ENCODE measurements at regions not wholly inside any gene's neighbourhood (a gene's known extent, or its start where the extent isn't known, plus 50 kb on each side); places are given as distances from the start of the nearest gene placed in this dataset.

DNA sequence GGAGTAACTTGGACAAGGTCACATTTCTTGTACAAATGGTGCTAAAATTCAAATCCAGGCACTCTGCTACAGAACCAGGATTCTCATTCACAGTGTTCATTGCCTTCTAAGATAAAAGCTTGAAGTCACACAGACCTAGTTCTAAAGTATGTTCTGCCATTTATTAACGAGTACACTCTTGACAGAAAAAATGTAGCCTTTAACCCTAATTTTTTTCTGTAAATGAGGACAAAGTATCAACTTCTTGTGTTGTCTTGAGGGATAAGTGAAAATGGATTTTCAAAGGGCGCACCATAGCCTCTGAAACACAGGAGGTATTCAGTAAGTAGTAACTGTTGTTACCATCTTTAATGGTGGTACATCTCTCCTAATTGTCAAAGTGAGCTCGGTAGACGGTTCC, 379.8 kb upstream of the FLRT2 start:
- TF ChIP-seq FOXP2 (optimal IDR thresholded peaks at IDR 0.05; ENCODE audit: borderline replicate concordance, extremely low read depth, extremely low read length, insufficient read depth), result no peak
- TF ChIP-seq, protein P1, sequence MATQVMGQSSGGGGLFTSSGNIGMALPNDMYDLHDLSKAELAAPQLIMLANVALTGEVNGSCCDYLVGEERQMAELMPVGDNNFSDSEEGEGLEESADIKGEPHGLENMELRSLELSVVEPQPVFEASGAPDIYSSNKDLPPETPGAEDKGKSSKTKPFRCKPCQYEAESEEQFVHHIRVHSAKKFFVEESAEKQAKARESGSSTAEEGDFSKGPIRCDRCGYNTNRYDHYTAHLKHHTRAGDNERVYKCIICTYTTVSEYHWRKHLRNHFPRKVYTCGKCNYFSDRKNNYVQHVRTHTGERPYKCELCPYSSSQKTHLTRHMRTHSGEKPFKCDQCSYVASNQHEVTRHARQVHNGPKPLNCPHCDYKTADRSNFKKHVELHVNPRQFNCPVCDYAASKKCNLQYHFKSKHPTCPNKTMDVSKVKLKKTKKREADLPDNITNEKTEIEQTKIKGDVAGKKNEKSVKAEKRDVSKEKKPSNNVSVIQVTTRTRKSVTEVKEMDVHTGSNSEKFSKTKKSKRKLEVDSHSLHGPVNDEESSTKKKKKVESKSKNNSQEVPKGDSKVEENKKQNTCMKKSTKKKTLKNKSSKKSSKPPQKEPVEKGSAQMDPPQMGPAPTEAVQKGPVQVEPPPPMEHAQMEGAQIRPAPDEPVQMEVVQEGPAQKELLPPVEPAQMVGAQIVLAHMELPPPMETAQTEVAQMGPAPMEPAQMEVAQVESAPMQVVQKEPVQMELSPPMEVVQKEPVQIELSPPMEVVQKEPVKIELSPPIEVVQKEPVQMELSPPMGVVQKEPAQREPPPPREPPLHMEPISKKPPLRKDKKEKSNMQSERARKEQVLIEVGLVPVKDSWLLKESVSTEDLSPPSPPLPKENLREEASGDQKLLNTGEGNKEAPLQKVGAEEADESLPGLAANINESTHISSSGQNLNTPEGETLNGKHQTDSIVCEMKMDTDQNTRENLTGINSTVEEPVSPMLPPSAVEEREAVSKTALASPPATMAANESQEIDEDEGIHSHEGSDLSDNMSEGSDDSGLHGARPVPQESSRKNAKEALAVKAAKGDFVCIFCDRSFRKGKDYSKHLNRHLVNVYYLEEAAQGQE (IDR thresholded peaks at IDR 0.05; ENCODE audit: insufficient read depth in 1 of 2, low read depth in 2 of 2, low read length in 2 of 2), result no peak
- no peak for TF ChIP-seq TAF1 (IDR thresholded peaks at IDR 0.05; ENCODE audit: borderline replicate concordance, insufficient read depth, low read length)
- TF ChIP-seq SIN3A (IDR thresholded peaks at IDR 0.05; ENCODE audit: borderline replicate concordance, insufficient read depth, low read length), result no peak
- no peak for TF ChIP-seq POLR2AphosphoS5 (IDR thresholded peaks at IDR 0.05; ENCODE audit: low read depth, low read length)

- TF ChIP-seq SIN3A (IDR thresholded peaks at IDR 0.05; ENCODE audit: borderline replicate concordance, insufficient read depth, low read length), result no peak
- TF ChIP-seq FOXP2 (optimal IDR thresholded peaks at IDR 0.05; ENCODE audit: borderline replicate concordance, extremely low read depth, extremely low read length, insufficient read depth), result no peak
- no peak for TF ChIP-seq TAF1 (IDR thresholded peaks at IDR 0.05; ENCODE audit: borderline replicate concordance, insufficient read depth, low read length)
- TF ChIP-seq, protein P1 (IDR thresholded peaks at IDR 0.05; ENCODE audit: insufficient read depth in 1 of 2, low read depth in 2 of 2, low read length in 2 of 2), result no peak
- no peak for TF ChIP-seq POLR2AphosphoS5 (IDR thresholded peaks at IDR 0.05; ENCODE audit: low read depth, low read length)
Measured at GRCh38 chr14:85154714-85155113, 375.2 kb upstream of the FLRT2 start.

- TF ChIP-seq FOXP2 (optimal IDR thresholded peaks at IDR 0.05; ENCODE audit: borderline replicate concordance, extremely low read depth, extremely low read length, insufficient read depth), result no peak
- TF ChIP-seq, protein P1 (IDR thresholded peaks at IDR 0.05; ENCODE audit: insufficient read depth in 1 of 2, low read depth in 2 of 2, low read length in 2 of 2), result no peak
- no peak for TF ChIP-seq POLR2AphosphoS5 (IDR thresholded peaks at IDR 0.05; ENCODE audit: low read depth, low read length)
- TF ChIP-seq SIN3A (IDR thresholded peaks at IDR 0.05; ENCODE audit: borderline replicate concordance, insufficient read depth, low read length), result no peak
- TF ChIP-seq TAF1 (IDR thresholded peaks at IDR 0.05; ENCODE audit: borderline replicate concordance, insufficient read depth, low read length), result no peak
Measured at GRCh38 chr14:85156319-85156718, 373.6 kb upstream of the FLRT2 start.

- TF ChIP-seq FOXP2 (optimal IDR thresholded peaks at IDR 0.05; ENCODE audit: borderline replicate concordance, extremely low read depth, extremely low read length, insufficient read depth), result no peak
- TF ChIP-seq, protein P1 (IDR thresholded peaks at IDR 0.05; ENCODE audit: insufficient read depth in 1 of 2, low read depth in 2 of 2, low read length in 2 of 2), result no peak
- TF ChIP-seq POLR2AphosphoS5 (IDR thresholded peaks at IDR 0.05; ENCODE audit: low read depth, low read length), result no peak
- no peak for TF ChIP-seq SIN3A (IDR thresholded peaks at IDR 0.05; ENCODE audit: borderline replicate concordance, insufficient read depth, low read length)
Measured at GRCh38 chr14:85159726-85160125, 370.2 kb upstream of the FLRT2 start.

GRCh38 chr14:85165094-85165493, 364.9 kb upstream of the FLRT2 start:
- TF ChIP-seq TAF1 (IDR thresholded peaks at IDR 0.05; ENCODE audit: borderline replicate concordance, insufficient read depth, low read length), result no peak
- TF ChIP-seq, protein P1 (IDR thresholded peaks at IDR 0.05; ENCODE audit: insufficient read depth in 1 of 2, low read depth in 2 of 2, low read length in 2 of 2), result no peak
- TF ChIP-seq POLR2AphosphoS5 (IDR thresholded peaks at IDR 0.05; ENCODE audit: low read depth, low read length), result no peak
- no peak for TF ChIP-seq SIN3A (IDR thresholded peaks at IDR 0.05; ENCODE audit: borderline replicate concordance, insufficient read depth, low read length)
- no peak for TF ChIP-seq FOXP2 (optimal IDR thresholded peaks at IDR 0.05; ENCODE audit: borderline replicate concordance, extremely low read depth, extremely low read length, insufficient read depth)
